ENCODE measurements at regions not wholly inside any gene's neighbourhood (a gene's known extent, or its start where the extent isn't known, plus 50 kb on each side); places are given as distances from the start of the nearest gene placed in this dataset.

GRCh38 chr11:115845872-115846271 is 341.7 kb upstream of the CADM1 start:
- Mint-ChIP-seq H3K4me3 (no peak overlapping the region), H3K9me3 (peaks cover 0 to 4% (median 3%) of the 10 kb centered on the region in 7 donors), H3K27ac (no peak overlapping the region), H3K36me3 (no peaks in the 10 kb centered on the region), H3K27me3 (ENCODE audit: low read depth in 3 of 3) (peaks cover 3 to 10% (median 5%) of the 10 kb centered on the region in 3 donors), H3K4me1 (no peaks in the 10 kb centered on the region)
- TF ChIP-seq CTCF (IDR thresholded peaks at IDR 0.05) = no peak
- no peaks in the 10 kb centered on the region for H3K36me3 ChIP-seq (replicated peaks in 1 of 2; ENCODE audit: control insufficient read depth in 1 of 2, insufficient read depth in 2 of 2, low read length in 2 of 2)
- no peak overlapping the region for H3K4me2 ChIP-seq (replicated peaks; ENCODE audit: extremely low read depth, low read length, poor library complexity, severe bottlenecking)
- H3K4me1 ChIP-seq (ENCODE audit: control insufficient read depth in 1 of 2, insufficient read depth in 2 of 2, low read length in 2 of 2) = no peaks in the 10 kb centered on the region
- H3K4me3 ChIP-seq (replicated peaks in 1 of 3; ENCODE audit: low read depth in 2 of 3, low read length in 3 of 3) = no peak overlapping the region
- no CpG with 5 or more reads among the region's 1 CpG for WGBS (ENCODE audit: insufficient coverage)
- DNase-seq = no peak
- no peaks in the 10 kb centered on the region for H3K79me2 ChIP-seq (ENCODE audit: insufficient read depth, low read length)
- intact Hi-C loops (cut with micrococcal nuclease) = no loop called here
- H3K27me3 ChIP-seq (ENCODE audit: control insufficient read depth in 2 of 2, insufficient read depth in 2 of 2, low read length in 2 of 2) = peaks cover 0 to 5% of the 10 kb centered on the region in 2 donors
- no peaks in the 10 kb centered on the region for H3K9me3 ChIP-seq (replicated peaks in 1 of 2; ENCODE audit: control insufficient read depth in 1 of 2, insufficient read depth in 1 of 2, low read length in 2 of 2)
- no peak overlapping the region for H3K9ac ChIP-seq (ENCODE audit: insufficient read depth, low read length, poor library complexity, severe bottlenecking)
- no peaks in the 10 kb centered on the region for H4K20me1 ChIP-seq (ENCODE audit: insufficient read depth, low read length)
- H2AFZ ChIP-seq (ENCODE audit: insufficient read depth, low read depth, low read length, poor library complexity, severe bottlenecking) = no peak overlapping the region
- no peak overlapping the region for H3K27ac ChIP-seq (ENCODE audit: low read depth in 1 of 2, low read length in 2 of 2)

GRCh38 chr11:115843685-115844084 is 339.5 kb upstream of the CADM1 start:
- Mint-ChIP-seq H3K4me1 (no peaks in the 10 kb centered on the region), H3K27ac (no peak overlapping the region), H3K9me3 (peaks cover 0 to 4% (median 2%) of the 10 kb centered on the region in 7 donors), H3K4me3 (no peak overlapping the region), H3K36me3 (no peaks in the 10 kb centered on the region), H3K27me3 (ENCODE audit: low read depth in 3 of 3) (peaks cover 2 to 7% (median 5%) of the 10 kb centered on the region in 3 donors)
- TF ChIP-seq CTCF (IDR thresholded peaks at IDR 0.05) = no peak
- Histone ChIP-seq H3K4me3 (replicated peaks in 1 of 3; ENCODE audit: low read depth in 2 of 3, low read length in 3 of 3) (no peak overlapping the region), H3K4me1 (ENCODE audit: control insufficient read depth in 1 of 2, insufficient read depth in 2 of 2, low read length in 2 of 2) (no peaks in the 10 kb centered on the region), H3K9ac (ENCODE audit: insufficient read depth, low read length, poor library complexity, severe bottlenecking) (no peak overlapping the region), H2AFZ (ENCODE audit: insufficient read depth, low read depth, low read length, poor library complexity, severe bottlenecking) (no peak overlapping the region), H3K4me2 (replicated peaks; ENCODE audit: extremely low read depth, low read length, poor library complexity, severe bottlenecking) (no peak overlapping the region), H3K36me3 (replicated peaks in 1 of 2; ENCODE audit: control insufficient read depth in 1 of 2, insufficient read depth in 2 of 2, low read length in 2 of 2) (no peaks in the 10 kb centered on the region), H3K9me3 (replicated peaks in 1 of 2; ENCODE audit: control insufficient read depth in 1 of 2, insufficient read depth in 1 of 2, low read length in 2 of 2) (no peaks in the 10 kb centered on the region), H3K79me2 (ENCODE audit: insufficient read depth, low read length) (no peaks in the 10 kb centered on the region), H3K27me3 (ENCODE audit: control insufficient read depth in 2 of 2, insufficient read depth in 2 of 2, low read length in 2 of 2) (peaks cover 0 to 5% of the 10 kb centered on the region in 2 donors), H4K20me1 (ENCODE audit: insufficient read depth, low read length) (no peaks in the 10 kb centered on the region), H3K27ac (ENCODE audit: low read depth in 1 of 2, low read length in 2 of 2) (no peak overlapping the region)
- WGBS (ENCODE audit: insufficient coverage) = no CpG with 5 or more reads among the region's 3 CpGs
- no peak for DNase-seq
- intact Hi-C loops (cut with micrococcal nuclease) = no loop called here

Measured in CD14-positive monocyte (primary cell).